Cardiac muscle cell (in vitro differentiated cells and primary cell): ENCODE measurements at regions not wholly inside any gene's neighbourhood (a gene's known extent, or its start where the extent isn't known, plus 50 kb on each side); places are given as distances from the start of the nearest gene placed in this dataset.
A peak's percentile ranks its signal among the peaks of the same experiment; 100 is the strongest.

Source experiments
- DNase-seq, 2 donors: peaks; one replicate each; pipeline versions ENCODE4 v3.0.0 to v3.0.0-alpha.2; 2010 to 2017; ENCODE audit warnings: low read depth in 1 of 2, low spot score in 1 of 2
- H3K27ac ChIP-seq: fragments of 200-600 bp; sonication (generic); 2 replicates; pipeline ENCODE4 v1.5.1; 2016
- H3K27me3 ChIP-seq: fragments of 200-600 bp; sonication (generic); 2 replicates; pipeline ENCODE4 v1.6.0; 2016; ENCODE audit warnings: control low read depth
- H3K36me3 ChIP-seq: fragments of 200-600 bp; sonication (generic); 2 replicates; pipeline ENCODE4 v1.5.1; 2016; ENCODE audit warnings: control low read depth
- H3K4me1 ChIP-seq: fragments of 200-600 bp; sonication (generic); 2 replicates; pipeline ENCODE4 v1.8.1; 2017; ENCODE audit warnings: low read depth, mild to moderate bottlenecking, mixed run types
- H3K4me3 ChIP-seq: fragments of 200-600 bp; sonication (generic); 2 replicates; pipeline ENCODE4 v1.5.1; 2016; ENCODE audit warnings: mild to moderate bottlenecking
- H3K9me3 ChIP-seq: fragments of 200-600 bp; sonication (generic); 2 replicates; pipeline ENCODE4 v1.5.1; 2017; ENCODE audit warnings: low read depth, mild to moderate bottlenecking, control low read depth
- CTCF ChIP-seq: IDR thresholded peaks from 2 replicates; pipeline ENCODE4 v1.5.1; 2012; ENCODE audit warnings: low read depth, mild to moderate bottlenecking, low read length

- DNase-seq: no peak
- TF ChIP-seq CTCF: no peak
- Histone ChIP-seq H3K9me3 (no peaks in the 10 kb centered on the region), H3K4me1 (peaks cover 9% of the 10 kb centered on the region), H3K36me3 (no peaks in the 10 kb centered on the region), H3K27ac (no peak overlapping the region), H3K27me3 (peaks cover 4% of the 10 kb centered on the region), H3K4me3 (no peak overlapping the region)
These were observed 80.2 kb downstream of the C6orf118 start for GRCh38 chr6:165229216-165229615.

DNA sequence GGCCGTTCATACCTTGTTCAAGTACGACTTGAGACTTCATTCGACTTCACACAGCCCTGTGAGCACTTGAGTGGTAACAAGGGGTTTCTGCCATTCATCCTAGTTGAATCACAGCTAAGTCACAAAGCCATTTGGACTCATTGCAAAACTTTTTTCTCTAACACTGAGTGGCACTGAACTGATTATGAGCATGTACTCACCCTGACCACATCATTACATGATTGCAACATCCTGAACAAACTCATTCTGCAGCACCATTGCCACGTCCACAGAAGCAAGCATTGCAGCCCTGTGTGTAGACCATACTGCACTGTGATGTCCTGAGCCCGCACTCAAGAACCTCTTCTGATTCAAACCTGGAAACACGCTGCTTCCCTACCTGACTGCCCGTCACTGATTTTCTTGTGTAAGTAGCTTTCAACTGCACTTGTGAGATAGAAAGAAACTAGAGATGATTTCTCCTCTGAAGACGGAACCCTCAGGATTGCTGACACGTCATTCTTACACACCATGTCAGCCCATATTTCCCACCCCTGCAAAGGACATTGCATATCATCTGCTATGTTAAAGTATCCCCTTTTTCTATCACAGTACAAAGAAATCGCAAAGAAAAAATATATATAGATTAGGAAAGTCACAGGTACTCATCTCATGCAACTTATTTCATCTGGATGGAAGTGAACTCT is 81.6 kb downstream of the C6orf118 start:
- no peak for TF ChIP-seq CTCF
- no peak overlapping the region for H3K27ac ChIP-seq
- no peak overlapping the region for H3K4me3 ChIP-seq
- H3K27me3 ChIP-seq: peaks cover 4% of the 10 kb centered on the region
- peak in 1 of 2 donors; percentile 84 for DNase-seq
- H3K9me3 ChIP-seq: no peaks in the 10 kb centered on the region
- H3K4me1 ChIP-seq: peaks cover 9% of the 10 kb centered on the region
- H3K36me3 ChIP-seq: no peaks in the 10 kb centered on the region

- no peaks in the 10 kb centered on the region for H3K27me3 ChIP-seq
- H3K4me3 ChIP-seq: no peak overlapping the region
- no peak for DNase-seq
These were observed 85.7 kb downstream of the C6orf118 start for GRCh38 chr6:165223736-165224135.

GRCh38 chr6:165223101-165223500 is 86.3 kb downstream of the C6orf118 start:
- TF ChIP-seq CTCF: no peak

More at GRCh38 chr6:165223736-165224135, 85.7 kb downstream of the C6orf118 start:
- Histone ChIP-seq H3K9me3 (no peaks in the 10 kb centered on the region), H3K4me1 (peaks cover 12% of the 10 kb centered on the region), H3K36me3 (no peaks in the 10 kb centered on the region), H3K27ac (no peak overlapping the region)
- no peak for TF ChIP-seq CTCF

GRCh38 chr6:165222315-165223025 is 86.9 kb downstream of the C6orf118 start:
- no peak overlapping the region for H3K27ac ChIP-seq
- no peak for DNase-seq
- no peaks in the 10 kb centered on the region for H3K36me3 ChIP-seq
- H3K9me3 ChIP-seq: no peaks in the 10 kb centered on the region
- no peak overlapping the region for H3K4me3 ChIP-seq
- H3K4me1 ChIP-seq: peaks cover 12% of the 10 kb centered on the region
- H3K27me3 ChIP-seq: no peaks in the 10 kb centered on the region
- TF ChIP-seq CTCF: no peak

More at GRCh38 chr6:165223101-165223500, 86.3 kb downstream of the C6orf118 start:
- Histone ChIP-seq H3K36me3 (no peaks in the 10 kb centered on the region), H3K9me3 (no peaks in the 10 kb centered on the region), H3K4me1 (peaks cover 12% of the 10 kb centered on the region), H3K27me3 (no peaks in the 10 kb centered on the region), H3K27ac (no peak overlapping the region), H3K4me3 (no peak overlapping the region)
- DNase-seq: no peak
